NT2/D1 (cell line): ENCODE measurements at regions not wholly inside any gene's neighbourhood (a gene's known extent, or its start where the extent isn't known, plus 50 kb on each side); places are given as distances from the start of the nearest gene placed in this dataset.
"Not testable (repeated sequence)": the region's sequence is repeated elsewhere in the genome, so short reads cannot be mapped to it uniquely, and the experiment has no call there.

Source experiments
- DNase-seq: peaks from one replicate; pipeline ENCODE4 v3.0.0-alpha.2; 2011; ENCODE audit warnings: low read depth, low spot score
- H3K27me3 ChIP-seq: 2 replicates; pipeline ENCODE4 v1.6.0; 2011; ENCODE audit warnings: mild to moderate bottlenecking; ENCODE audit not compliant: insufficient read length, insufficient read depth
- H3K36me3 ChIP-seq: 2 replicates; pipeline ENCODE4 v1.6.1; 2011; ENCODE audit warnings: mild to moderate bottlenecking, low read length, mixed read lengths; ENCODE audit not compliant: insufficient read depth, insufficient read length
- H3K4me1 ChIP-seq: 2 replicates; pipeline ENCODE4 v1.5.1; 2011; ENCODE audit not compliant: insufficient read depth, insufficient read length
- H3K4me3 ChIP-seq: 2 replicates; pipeline ENCODE4 v1.5.1; 2011; ENCODE audit warnings: low read depth; ENCODE audit not compliant: insufficient read length
- H3K9ac ChIP-seq: 2 replicates; pipeline ENCODE4 v1.6.0; 2011; ENCODE audit warnings: low read depth; ENCODE audit not compliant: insufficient read length
- H3K9me3 ChIP-seq: 2 replicates; pipeline ENCODE4 v1.5.1; 2011; ENCODE audit warnings: mild to moderate bottlenecking, low read length; ENCODE audit not compliant: insufficient read depth
- SUZ12 ChIP-seq: IDR thresholded peaks from 2 replicates; pipeline ENCODE4 v1.6.1; 2011; ENCODE audit not compliant: insufficient read length, insufficient read depth; ENCODE audit errors: extremely low read depth
- YY1 ChIP-seq: IDR thresholded peaks from 2 replicates; pipeline ENCODE4 v1.6.1; 2011; ENCODE audit not compliant: insufficient read length, insufficient read depth
- ZNF274 ChIP-seq: IDR thresholded peaks from 2 replicates; pipeline ENCODE4 v1.6.1; 2011; ENCODE audit warnings: mild to moderate bottlenecking, low read depth, low read length

- H3K4me3 ChIP-seq: no peak overlapping the region
- no peak for DNase-seq
- no peaks in the 10 kb centered on the region for H3K9me3 ChIP-seq
- H3K27me3 ChIP-seq: no peaks in the 10 kb centered on the region
- H3K9ac ChIP-seq: no peak overlapping the region
- no peak for TF ChIP-seq YY1
- TF ChIP-seq SUZ12: no peak
- TF ChIP-seq ZNF274: no peak
- no peaks in the 10 kb centered on the region for H3K4me1 ChIP-seq
- H3K36me3 ChIP-seq: no peaks in the 10 kb centered on the region
Measured at GRCh38 chr17:70375813-70376770, 206.8 kb downstream of the KCNJ2 start.

GRCh38 chr17:70377654-70378053 is 208.3 kb downstream of the KCNJ2 start:
- no peaks in the 10 kb centered on the region for H3K9me3 ChIP-seq
- TF ChIP-seq ZNF274: no peak
- no peaks in the 10 kb centered on the region for H3K4me1 ChIP-seq
- H3K27me3 ChIP-seq: no peaks in the 10 kb centered on the region
- H3K36me3 ChIP-seq: no peaks in the 10 kb centered on the region
- no peak for DNase-seq
- no peak overlapping the region for H3K4me3 ChIP-seq
- no peak overlapping the region for H3K9ac ChIP-seq

- Histone ChIP-seq H3K36me3 (no peaks in the 10 kb centered on the region), H3K27me3 (no peaks in the 10 kb centered on the region), H3K4me1 (no peaks in the 10 kb centered on the region), H3K9me3 (no peaks in the 10 kb centered on the region), H3K4me3 (no peak overlapping the region), H3K9ac (no peak overlapping the region)
- TF ChIP-seq SUZ12 (no peak), YY1 (no peak), ZNF274 (no peak)
- no peak for DNase-seq
Measured at GRCh38 chr17:70378076-70378475, 208.7 kb downstream of the KCNJ2 start.

- H3K4me3 ChIP-seq: no peak overlapping the region
- DNase-seq: no peak
- H3K9ac ChIP-seq: no peak overlapping the region
- H3K27me3 ChIP-seq: no peaks in the 10 kb centered on the region
- no peaks in the 10 kb centered on the region for H3K9me3 ChIP-seq
- no peaks in the 10 kb centered on the region for H3K36me3 ChIP-seq
- H3K4me1 ChIP-seq: no peaks in the 10 kb centered on the region
- TF ChIP-seq SUZ12 (no peak), ZNF274 (no peak), YY1 (no peak)
Measured at GRCh38 chr17:70379945-70380344, 210.6 kb downstream of the KCNJ2 start.

- not testable (repeated sequence) for H3K4me3 ChIP-seq, H3K36me3 ChIP-seq, DNase-seq, H3K4me1 ChIP-seq, H3K9ac ChIP-seq, H3K9me3 ChIP-seq, H3K27me3 ChIP-seq
Measured at GRCh38 chr17:70381916-70382315, 212.6 kb downstream of the KCNJ2 start.

GRCh38 chr17:70388326-70388725 is 219.0 kb downstream of the KCNJ2 start:
- H3K4me3 ChIP-seq: no peak overlapping the region
- no peak overlapping the region for H3K9ac ChIP-seq
- no peaks in the 10 kb centered on the region for H3K9me3 ChIP-seq
- H3K4me1 ChIP-seq: no peaks in the 10 kb centered on the region
- DNase-seq: no peak
- TF ChIP-seq YY1: no peak
- no peak for TF ChIP-seq ZNF274
- TF ChIP-seq SUZ12: no peak
- H3K36me3 ChIP-seq: no peaks in the 10 kb centered on the region
- H3K27me3 ChIP-seq: no peaks in the 10 kb centered on the region

GRCh38 chr17:70389232-70389757 is 220.0 kb downstream of the KCNJ2 start:
- H3K27me3 ChIP-seq, H3K9me3 ChIP-seq, DNase-seq, H3K36me3 ChIP-seq, H3K4me1 ChIP-seq, H3K4me3 ChIP-seq, H3K9ac ChIP-seq: not testable (repeated sequence)

- H3K9me3 ChIP-seq: no peaks in the 10 kb centered on the region
- no peak overlapping the region for H3K4me3 ChIP-seq
- no peaks in the 10 kb centered on the region for H3K36me3 ChIP-seq
- no peak for DNase-seq
- H3K4me1 ChIP-seq: no peaks in the 10 kb centered on the region
- no peak overlapping the region for H3K9ac ChIP-seq
- no peak for TF ChIP-seq YY1
- no peak for TF ChIP-seq SUZ12
- no peak for TF ChIP-seq ZNF274
- H3K27me3 ChIP-seq: no peaks in the 10 kb centered on the region
Measured at GRCh38 chr17:70390049-70390448, 220.7 kb downstream of the KCNJ2 start.
